Left cardiac atrium (tissue), 4 donors: ENCODE measurements at regions not wholly inside any gene's neighbourhood (a gene's known extent, or its start where the extent isn't known, plus 50 kb on each side); places are given as distances from the start of the nearest gene placed in this dataset.

Experiments used
- ATAC-seq, 2 donors: fragments of 200-7000 bp; cut with Tn5 transposase; one replicate each; pipeline ENCODE4 v1.9.1; 2020; ENCODE audit warnings: mild to moderate bottlenecking in 2 of 2, moderate library complexity in 2 of 2
- DNase-seq: peaks from one replicate; pipeline ENCODE4 v3.0.0-alpha.2; 2020
- intact Hi-C, 2 donors: fragments of 100-400 bp; cut with DNase I; formaldehyde crosslinking; loops; one replicate each; pipeline versions ENCODE4 v1.14.1 to v1.15.1; 2022 to 2023
- donor health status: DM: no; HTN: yes; CAD: no.
- donor health status: DM: no; HTN: yes; CAD: no; lungs with severe emphysema.
- donor health status: DM: yes; HTN: yes; CAD: no.
- donor health status: Dilated cardiomyopathy.

- intact Hi-C loops = no loop called here
- ATAC-seq = no peak
- no peak for DNase-seq
These were observed 93.4 kb upstream of the PTCH1 start for GRCh38 chr9:95610006-95610785.

- ATAC-seq (no peak), DNase-seq (no peak)
- intact Hi-C loops = no loop called here
These were observed 92.7 kb upstream of the PTCH1 start for GRCh38 chr9:95609426-95609825.

- intact Hi-C loops = no loop called here
- ATAC-seq (no peak), DNase-seq (no peak)
These were observed 91.6 kb upstream of the PTCH1 start for GRCh38 chr9:95608341-95608740.

DNA sequence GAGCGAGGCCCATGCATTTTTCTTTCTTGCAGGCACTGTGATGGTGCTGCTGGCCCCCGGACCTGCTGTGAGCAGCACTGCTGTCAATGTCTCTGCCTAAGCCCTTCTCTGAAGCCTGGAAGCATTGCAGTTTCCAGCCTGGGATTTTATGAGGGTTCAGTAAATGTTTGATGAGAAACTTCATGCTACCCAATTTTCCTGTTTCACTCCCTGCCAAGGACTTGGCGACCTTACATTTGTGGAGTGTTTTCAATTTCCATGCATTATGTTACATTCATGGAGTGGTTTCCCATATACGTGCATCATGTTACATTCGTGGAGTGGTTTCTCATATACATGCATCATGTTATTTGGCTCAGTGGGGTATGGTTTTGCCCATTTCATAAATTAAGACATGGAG is 90.7 kb upstream of the PTCH1 start:
- intact Hi-C loops = no loop called here
- DNase-seq (no peak), ATAC-seq (no peak)

DNA sequence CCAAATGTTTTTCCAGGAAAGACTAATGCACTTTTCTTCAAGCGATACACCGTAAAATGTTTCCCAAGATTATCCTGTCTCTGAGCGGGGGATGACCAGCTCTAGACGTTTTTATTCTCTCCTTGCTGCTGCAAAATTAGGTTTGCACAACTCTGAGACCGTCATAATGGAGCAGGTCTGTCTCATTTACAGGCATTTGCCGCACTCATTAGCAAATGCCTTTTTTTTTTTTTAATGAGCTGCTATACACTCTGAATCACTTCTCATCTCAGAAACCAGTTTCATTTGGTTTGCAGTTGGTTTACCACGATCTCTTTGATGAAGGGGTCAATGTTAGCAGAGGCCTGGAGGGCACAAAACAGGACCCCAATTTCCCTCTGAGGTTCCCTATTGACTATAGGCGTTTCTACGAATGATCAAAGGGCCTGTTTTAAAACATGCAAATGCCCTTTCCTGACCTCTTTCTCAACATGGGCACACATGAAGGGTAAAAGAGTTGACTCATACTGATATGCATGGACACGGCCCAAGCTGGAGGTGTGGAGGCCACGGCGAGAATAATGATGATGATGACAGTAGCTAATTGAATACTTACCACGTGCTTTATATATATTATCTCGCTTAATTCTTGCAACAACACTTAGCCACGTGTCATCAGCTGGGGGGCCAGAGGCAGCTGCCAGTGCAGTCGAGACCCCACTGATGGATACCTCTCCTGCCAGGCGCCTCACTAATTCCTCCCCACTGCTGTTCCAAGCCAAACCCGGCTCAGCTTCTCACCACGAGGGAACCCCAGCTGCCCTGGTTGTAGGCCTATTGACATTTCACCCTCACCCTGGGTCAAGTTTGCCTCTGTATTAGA is 89.9 kb upstream of the PTCH1 start:
- peak in 1 of 2 donors; percentile 32 for ATAC-seq
- intact Hi-C loops = no loop called here
- DNase-seq = no peak

DNA sequence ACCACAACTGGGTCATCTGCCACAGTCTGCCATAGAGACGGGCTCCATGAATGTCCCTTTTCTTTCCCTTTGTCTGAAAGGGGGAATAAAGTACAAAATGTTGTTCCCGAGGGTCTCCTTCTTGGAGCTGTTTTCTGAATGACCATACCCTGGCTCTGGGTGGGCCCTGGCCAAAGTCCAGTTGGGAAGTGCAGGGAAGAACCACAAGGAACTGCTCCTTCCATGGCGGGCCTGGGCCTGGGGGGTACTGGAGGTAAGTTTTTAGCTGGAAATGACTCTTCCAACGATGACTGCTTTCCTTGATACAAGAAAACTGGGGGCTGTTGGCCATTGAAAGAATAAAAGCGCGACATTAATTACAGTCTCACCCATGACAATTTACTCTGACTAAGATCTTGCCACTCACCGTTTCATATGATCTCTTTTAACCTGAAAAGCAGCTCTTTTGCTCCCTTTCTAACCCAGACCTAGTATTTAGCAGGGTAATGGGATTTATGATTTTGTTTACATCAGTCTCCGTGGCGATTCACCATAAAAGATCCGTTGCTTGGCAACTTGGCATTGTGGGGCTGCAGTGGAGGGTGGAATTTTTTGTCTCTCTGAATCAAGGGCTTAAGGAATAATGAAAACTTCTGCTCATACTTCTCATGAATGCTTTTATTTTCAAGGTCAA is 89.2 kb upstream of the PTCH1 start:
- DNase-seq (no peak), ATAC-seq (no peak)
- intact Hi-C loops = no loop called here

- no peak for DNase-seq
- intact Hi-C loops = no loop called here
- ATAC-seq = no peak
These were observed 88.3 kb upstream of the PTCH1 start for GRCh38 chr9:95605101-95605500.

GRCh38 chr9:95598236-95598635 is 81.5 kb upstream of the PTCH1 start:
- intact Hi-C loops = no loop called here
- no peak for ATAC-seq
- no peak for DNase-seq

DNA sequence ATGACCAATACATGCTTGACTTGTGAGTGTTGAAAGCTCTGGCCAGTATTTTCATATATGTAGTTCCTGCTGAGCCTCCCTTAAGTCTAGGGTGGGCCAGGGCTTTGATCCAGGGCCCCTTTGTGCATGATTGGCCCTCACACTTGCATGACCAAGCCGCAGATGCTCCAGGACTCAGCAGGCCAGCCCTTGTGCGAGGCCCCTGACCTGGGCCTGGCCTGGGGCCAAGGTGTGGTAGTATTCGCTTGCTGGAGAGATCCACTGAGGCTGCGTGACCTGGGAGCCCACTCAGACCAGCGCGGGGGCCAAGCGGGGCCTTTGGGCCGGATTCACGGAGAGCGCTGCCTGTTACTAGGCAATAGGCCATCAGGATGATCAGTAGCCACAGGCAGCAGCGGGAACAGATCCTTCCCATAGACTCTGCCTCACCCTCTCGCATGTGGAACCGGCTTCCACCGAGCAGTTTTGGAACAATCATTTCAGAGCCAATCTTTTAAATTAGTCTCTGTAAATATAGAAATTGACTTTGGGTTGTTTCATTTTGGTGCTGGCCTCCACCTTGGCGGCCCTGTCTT is 79.0 kb upstream of the PTCH1 start:
- ATAC-seq = no peak
- no peak for DNase-seq
- intact Hi-C loops = no loop called here

GRCh38 chr9:95592931-95593330 is 76.2 kb upstream of the PTCH1 start:
- intact Hi-C loops = no loop called here

DNA sequence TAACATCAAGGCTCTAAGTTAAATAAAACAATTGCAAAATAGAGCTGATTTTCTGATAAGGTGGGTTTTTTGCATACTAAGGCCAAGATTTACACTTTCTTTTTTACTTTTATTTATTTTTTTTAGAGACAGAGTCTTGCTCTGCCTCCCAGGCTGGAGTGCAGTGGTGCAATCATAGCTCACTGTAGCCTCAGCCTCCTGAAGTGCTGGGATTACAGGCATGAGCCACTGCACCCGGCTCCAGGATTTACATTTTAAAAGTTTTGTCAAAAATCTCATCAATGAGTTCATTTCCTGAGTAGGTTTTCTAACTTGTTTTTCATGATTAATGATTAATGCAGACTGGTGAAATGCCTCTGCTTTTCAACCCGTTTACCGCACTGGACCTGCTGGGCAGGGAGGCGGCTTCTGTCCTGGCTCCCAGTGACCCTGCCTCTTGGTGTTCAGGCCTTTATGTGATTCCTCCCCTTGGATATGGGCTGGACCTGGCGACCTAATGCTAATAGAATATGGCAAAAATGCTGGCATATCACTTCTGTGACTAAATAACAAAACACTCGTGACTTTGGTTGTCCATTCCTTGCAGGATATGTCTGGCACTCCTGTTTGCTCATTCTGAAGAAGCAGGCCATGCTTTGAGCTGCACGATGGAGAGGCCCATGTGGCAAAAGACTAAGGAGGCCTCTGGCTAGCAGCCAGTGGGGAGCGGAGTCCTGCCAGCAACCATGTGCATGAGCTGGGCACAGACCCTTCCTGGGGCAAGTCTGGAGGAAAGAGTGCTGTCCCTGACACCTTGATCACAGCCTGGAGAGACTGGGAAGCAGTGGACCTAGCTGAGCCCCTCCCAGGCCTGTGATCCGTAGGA is 72.2 kb upstream of the PTCH1 start:
- DNase-seq (no peak), ATAC-seq (no peak)
- intact Hi-C loops = no loop called here

More at GRCh38 chr9:95592931-95593330, 76.2 kb upstream of the PTCH1 start:
- ATAC-seq (no peak), DNase-seq (no peak)

DNA sequence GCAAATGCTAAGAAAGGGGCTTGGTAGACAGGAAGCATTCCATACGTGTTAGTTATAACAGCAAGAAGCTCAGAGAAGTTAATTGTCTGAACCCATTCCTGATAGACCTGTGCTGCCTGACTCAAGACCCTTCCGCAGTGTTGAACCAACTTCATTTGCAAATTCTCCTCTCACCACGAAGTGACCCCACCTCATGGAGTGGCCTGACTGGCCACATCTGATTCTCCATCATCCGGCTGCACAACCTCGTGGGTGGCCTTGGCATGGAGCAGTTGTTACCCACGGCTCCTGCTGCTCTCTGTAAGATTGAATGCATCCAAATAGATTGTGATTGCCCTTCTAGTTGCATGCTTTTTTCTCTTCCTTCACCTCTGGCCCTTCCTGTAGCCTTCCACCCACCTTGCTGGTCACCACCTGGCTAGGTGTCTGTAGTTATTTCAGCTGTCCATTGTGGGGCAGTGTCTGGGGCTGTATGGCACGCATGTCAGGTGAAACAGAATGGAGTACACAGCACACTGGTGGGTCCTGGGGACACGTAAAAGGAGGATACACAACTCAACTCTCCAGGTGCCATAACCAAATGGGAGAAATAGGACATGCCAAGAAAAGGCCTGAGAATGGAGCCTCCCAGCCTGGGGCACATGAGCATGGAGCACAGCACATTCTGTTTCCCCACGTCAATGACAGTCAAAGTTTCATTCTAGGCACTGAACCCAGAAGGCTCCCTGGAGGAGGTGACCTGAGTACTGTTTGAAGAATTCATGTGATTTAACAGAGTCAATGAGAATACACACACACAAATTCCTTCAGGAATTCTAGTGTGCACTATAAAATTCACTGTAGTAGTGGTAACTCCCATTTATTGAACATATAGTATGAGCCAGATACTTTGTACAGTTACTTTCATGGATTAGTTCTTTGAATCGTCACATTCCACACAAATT is 70.5 kb upstream of the PTCH1 start:
- ATAC-seq = no peak
- DNase-seq = no peak
- intact Hi-C loops = no loop called here

DNA sequence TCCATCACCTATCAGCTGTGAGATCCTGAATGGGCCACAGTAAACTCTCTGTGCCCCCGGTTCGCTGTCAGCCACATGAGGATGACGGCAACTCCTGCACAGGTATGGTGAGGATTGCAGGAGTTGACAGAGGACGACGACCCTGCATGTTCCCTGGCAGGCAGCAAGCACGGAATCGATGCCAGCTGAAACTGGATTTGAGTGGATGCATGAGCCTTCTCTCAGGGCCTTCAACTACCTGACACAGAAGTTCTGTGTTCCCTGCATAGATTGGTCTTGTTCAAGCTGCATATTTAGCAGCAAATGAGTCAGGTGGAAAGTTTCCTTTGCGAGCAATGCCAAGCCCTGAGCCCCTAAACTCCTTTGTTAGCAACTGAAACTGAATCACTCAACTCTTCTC is 69.6 kb upstream of the PTCH1 start:
- DNase-seq (no peak), ATAC-seq (no peak)
- intact Hi-C loops = no loop called here

GRCh38 chr9:95585824-95586223 is 69.1 kb upstream of the PTCH1 start:
- no peak for ATAC-seq
- DNase-seq = no peak
- intact Hi-C loops = no loop called here

GRCh38 chr9:95584176-95584575 is 67.4 kb upstream of the PTCH1 start:
- DNase-seq = no peak
- intact Hi-C loops = no loop called here
- ATAC-seq = no peak

- no peak for ATAC-seq
- intact Hi-C loops = no loop called here
- no peak for DNase-seq
These were observed 65.1 kb upstream of the PTCH1 start for GRCh38 chr9:95581900-95582299.

- ATAC-seq (no peak), DNase-seq (no peak)
- intact Hi-C loops = no loop called here
These were observed 64.3 kb upstream of the PTCH1 start for GRCh38 chr9:95580812-95581761.
